ENCODE measurements at regions not wholly inside any gene's neighbourhood (a gene's known extent, or its start where the extent isn't known, plus 50 kb on each side); places are given as distances from the start of the nearest gene placed in this dataset.
"Not testable (repeated sequence)": the region's sequence is repeated elsewhere in the genome, so short reads cannot be mapped to it uniquely, and the experiment has no call there.

- peaks cover 39% of the 10 kb centered on the region for H3K4me1 ChIP-seq (ENCODE audit: insufficient read depth, low read length)
- no peaks in the 10 kb centered on the region for H3K36me3 ChIP-seq (ENCODE audit: insufficient read depth, low read length)
- peaks cover 1% of the 10 kb centered on the region for H3K9me3 ChIP-seq (ENCODE audit: low read length)
- peak overlapping the region; percentile 87 for H2AFZ ChIP-seq (ENCODE audit: low read depth, low read length)
- no peak overlapping the region for H3K4me3 ChIP-seq (ENCODE audit: low read length)
- H3K27me3 ChIP-seq (ENCODE audit: insufficient read depth, low read length) = no peaks in the 10 kb centered on the region
Measured at GRCh38 chr7:94303118-94303517, 91.6 kb upstream of the COL1A2 start.

GRCh38 chr7:94303695-94304094 lies 91.0 kb upstream of the COL1A2 start:
- H3K4me3 ChIP-seq (ENCODE audit: low read length) = no peak overlapping the region
- H3K27me3 ChIP-seq (ENCODE audit: insufficient read depth, low read length) = no peaks in the 10 kb centered on the region
- peaks cover 39% of the 10 kb centered on the region for H3K4me1 ChIP-seq (ENCODE audit: insufficient read depth, low read length)
- H2AFZ ChIP-seq (ENCODE audit: low read depth, low read length) = peak overlapping the region; percentile 87
- H3K36me3 ChIP-seq (ENCODE audit: insufficient read depth, low read length) = no peaks in the 10 kb centered on the region
- peaks cover 1% of the 10 kb centered on the region for H3K9me3 ChIP-seq (ENCODE audit: low read length)

- H3K4me3 ChIP-seq (ENCODE audit: low read length) = no peak overlapping the region
- H3K27me3 ChIP-seq (ENCODE audit: insufficient read depth, low read length) = no peaks in the 10 kb centered on the region
- H3K4me1 ChIP-seq (ENCODE audit: insufficient read depth, low read length) = peaks cover 39% of the 10 kb centered on the region
- H3K9me3 ChIP-seq (ENCODE audit: low read length) = peaks cover 1% of the 10 kb centered on the region
- no peak overlapping the region for H2AFZ ChIP-seq (ENCODE audit: low read depth, low read length)
- H3K36me3 ChIP-seq (ENCODE audit: insufficient read depth, low read length) = no peaks in the 10 kb centered on the region
Measured at GRCh38 chr7:94304878-94305277, 89.8 kb upstream of the COL1A2 start.

- Histone ChIP-seq H3K4me3 (ENCODE audit: low read length) (no peak overlapping the region), H3K4me1 (ENCODE audit: insufficient read depth, low read length) (peaks cover 33% of the 10 kb centered on the region), H3K36me3 (ENCODE audit: insufficient read depth, low read length) (no peaks in the 10 kb centered on the region)
Measured at GRCh38 chr7:94305836-94306235, 88.9 kb upstream of the COL1A2 start.

GRCh38 chr7:94307399-94308048 lies 87.2 kb upstream of the COL1A2 start:
- Histone ChIP-seq H3K9me3 (ENCODE audit: low read length) (peaks cover 1% of the 10 kb centered on the region), H3K27me3 (ENCODE audit: insufficient read depth, low read length) (no peaks in the 10 kb centered on the region), H3K4me3 (ENCODE audit: low read length) (no peak overlapping the region), H3K36me3 (ENCODE audit: insufficient read depth, low read length) (no peaks in the 10 kb centered on the region), H3K4me1 (ENCODE audit: insufficient read depth, low read length) (peaks cover 16% of the 10 kb centered on the region), H2AFZ (ENCODE audit: low read depth, low read length) (no peak overlapping the region)

More at GRCh38 chr7:94305836-94306235, 88.9 kb upstream of the COL1A2 start:
- Histone ChIP-seq H3K27me3 (ENCODE audit: insufficient read depth, low read length) (no peaks in the 10 kb centered on the region), H2AFZ (ENCODE audit: low read depth, low read length) (no peak overlapping the region), H3K9me3 (ENCODE audit: low read length) (peaks cover 1% of the 10 kb centered on the region)

GRCh38 chr7:94311515-94311914 lies 83.2 kb upstream of the COL1A2 start:
- Histone ChIP-seq H3K27me3 (ENCODE audit: insufficient read depth, low read length) (no peaks in the 10 kb centered on the region), H2AFZ (ENCODE audit: low read depth, low read length) (no peak overlapping the region), H3K4me1 (ENCODE audit: insufficient read depth, low read length) (peaks cover 2% of the 10 kb centered on the region), H3K9me3 (ENCODE audit: low read length) (no peaks in the 10 kb centered on the region), H3K4me3 (ENCODE audit: low read length) (no peak overlapping the region), H3K36me3 (ENCODE audit: insufficient read depth, low read length) (no peaks in the 10 kb centered on the region)

GRCh38 chr7:94313926-94314325 lies 80.8 kb upstream of the COL1A2 start:
- Histone ChIP-seq H3K9me3 (ENCODE audit: low read length) (no peaks in the 10 kb centered on the region), H2AFZ (ENCODE audit: low read depth, low read length) (no peak overlapping the region), H3K4me3 (ENCODE audit: low read length) (no peak overlapping the region), H3K36me3 (ENCODE audit: insufficient read depth, low read length) (no peaks in the 10 kb centered on the region), H3K4me1 (ENCODE audit: insufficient read depth, low read length) (peaks cover 2% of the 10 kb centered on the region), H3K27me3 (ENCODE audit: insufficient read depth, low read length) (no peaks in the 10 kb centered on the region)

- H3K36me3 ChIP-seq (ENCODE audit: insufficient read depth, low read length) = no peaks in the 10 kb centered on the region
- H3K4me1 ChIP-seq (ENCODE audit: insufficient read depth, low read length) = peaks cover 2% of the 10 kb centered on the region
- no peaks in the 10 kb centered on the region for H3K27me3 ChIP-seq (ENCODE audit: insufficient read depth, low read length)
- no peak overlapping the region for H2AFZ ChIP-seq (ENCODE audit: low read depth, low read length)
- H3K9me3 ChIP-seq (ENCODE audit: low read length) = no peaks in the 10 kb centered on the region
- no peak overlapping the region for H3K4me3 ChIP-seq (ENCODE audit: low read length)
Measured at GRCh38 chr7:94314413-94315410, 80.0 kb upstream of the COL1A2 start.

- H3K4me3 ChIP-seq (ENCODE audit: low read length); H3K36me3 ChIP-seq (ENCODE audit: insufficient read depth, low read length); H3K27me3 ChIP-seq (ENCODE audit: insufficient read depth, low read length); H3K9me3 ChIP-seq (ENCODE audit: low read length); H3K4me1 ChIP-seq (ENCODE audit: insufficient read depth, low read length); H2AFZ ChIP-seq (ENCODE audit: low read depth, low read length): not testable (repeated sequence)
Measured at GRCh38 chr7:94321138-94321537, 73.6 kb upstream of the COL1A2 start.

- no peaks in the 10 kb centered on the region for H3K4me1 ChIP-seq (ENCODE audit: insufficient read depth, low read length)
- peaks cover 2% of the 10 kb centered on the region for H3K9me3 ChIP-seq (ENCODE audit: low read length)
- no peak overlapping the region for H2AFZ ChIP-seq (ENCODE audit: low read depth, low read length)
- no peaks in the 10 kb centered on the region for H3K36me3 ChIP-seq (ENCODE audit: insufficient read depth, low read length)
- no peaks in the 10 kb centered on the region for H3K27me3 ChIP-seq (ENCODE audit: insufficient read depth, low read length)
- H3K4me3 ChIP-seq (ENCODE audit: low read length) = no peak overlapping the region
Measured at GRCh38 chr7:94323844-94324243, 70.9 kb upstream of the COL1A2 start.

- Histone ChIP-seq H3K9me3 (ENCODE audit: low read length) (peaks cover 2% of the 10 kb centered on the region), H3K4me1 (ENCODE audit: insufficient read depth, low read length) (no peaks in the 10 kb centered on the region), H3K4me3 (ENCODE audit: low read length) (no peak overlapping the region), H3K36me3 (ENCODE audit: insufficient read depth, low read length) (no peaks in the 10 kb centered on the region), H3K27me3 (ENCODE audit: insufficient read depth, low read length) (no peaks in the 10 kb centered on the region), H2AFZ (ENCODE audit: low read depth, low read length) (no peak overlapping the region)
Measured at GRCh38 chr7:94324380-94325121, 70.1 kb upstream of the COL1A2 start.

- no peak overlapping the region for H3K4me3 ChIP-seq (ENCODE audit: low read length)
- H3K4me1 ChIP-seq (ENCODE audit: insufficient read depth, low read length) = peaks cover 1% of the 10 kb centered on the region
- H3K9me3 ChIP-seq (ENCODE audit: low read length) = peaks cover 2% of the 10 kb centered on the region
- no peaks in the 10 kb centered on the region for H3K36me3 ChIP-seq (ENCODE audit: insufficient read depth, low read length)
- no peaks in the 10 kb centered on the region for H3K27me3 ChIP-seq (ENCODE audit: insufficient read depth, low read length)
- no peak overlapping the region for H2AFZ ChIP-seq (ENCODE audit: low read depth, low read length)
Measured at GRCh38 chr7:94325122-94325475, 69.6 kb upstream of the COL1A2 start.

All from neuron (in vitro differentiated cells).